Fibroblast of skin of left quadriceps (primary cell): ENCODE measurements at regions not wholly inside any gene's neighbourhood (a gene's known extent, or its start where the extent isn't known, plus 50 kb on each side); places are given as distances from the start of the nearest gene placed in this dataset.

ENCODE experiments used
- DNase-seq, 2 experiments: peaks; one replicate each; pipeline ENCODE4 v3.0.0-alpha.2; 2013; ENCODE audit warnings: low read depth in 2 of 2

GRCh38 chr22:22076932-22077703 is 94.5 kb upstream of the TOP3B start:
- peak in 1 of 2 experiments; percentile 1 for DNase-seq

DNA sequence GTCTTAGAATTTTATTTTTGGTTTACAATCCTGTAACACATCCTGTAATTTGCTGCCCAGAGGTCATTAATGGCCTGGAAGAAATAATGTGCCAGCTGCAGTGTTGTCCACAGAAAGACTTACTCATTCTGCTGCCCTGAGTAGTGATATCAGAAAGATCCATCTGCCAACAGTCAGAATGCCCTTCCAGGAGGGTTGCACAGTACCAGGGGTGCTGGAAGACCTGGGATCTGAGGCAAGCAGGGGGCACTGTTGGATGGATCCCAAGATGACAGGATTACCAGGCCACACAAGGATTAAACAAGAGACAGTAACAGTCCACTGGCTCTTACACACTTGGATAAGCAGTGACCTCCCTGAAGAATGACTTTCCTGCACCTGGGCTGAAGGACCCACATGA is 93.8 kb upstream of the TOP3B start:
- no peak for DNase-seq

DNA sequence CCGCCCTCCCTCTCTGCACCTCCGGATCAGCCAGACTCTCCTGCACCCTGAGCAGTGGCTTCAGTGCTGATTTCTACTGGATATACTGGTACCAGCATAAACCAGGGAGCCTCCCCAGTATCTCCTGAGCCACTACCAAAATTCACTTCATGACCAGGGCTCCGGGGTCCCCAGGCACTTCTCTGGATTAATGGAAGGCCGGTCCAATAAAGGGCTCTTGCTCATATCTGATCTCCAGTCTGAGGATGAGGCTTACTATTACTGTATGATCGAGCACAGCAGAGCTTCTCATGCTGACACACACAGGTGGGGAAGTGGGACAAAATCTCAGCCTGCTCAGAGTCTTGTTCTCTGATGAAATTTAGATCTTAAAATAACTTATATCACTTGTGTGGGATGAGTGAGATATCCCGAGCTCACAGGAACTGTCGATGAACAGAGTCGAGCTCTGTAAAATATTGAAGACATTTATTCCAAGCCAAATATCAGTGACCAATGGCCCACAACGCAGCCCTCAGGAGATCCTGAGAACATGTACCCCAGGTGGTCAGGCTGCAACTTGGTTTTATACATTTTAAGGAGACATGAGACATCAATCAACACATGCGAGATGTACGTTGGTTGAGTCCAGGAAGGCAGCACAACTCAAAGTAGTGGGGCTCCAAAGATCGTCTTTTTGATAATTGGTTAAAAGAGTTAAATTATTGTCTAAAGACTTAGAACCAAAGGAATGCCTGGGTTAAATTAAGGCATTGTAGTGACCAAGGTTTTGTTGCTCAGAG is 93.0 kb upstream of the TOP3B start:
- DNase-seq: no peak

DNA sequence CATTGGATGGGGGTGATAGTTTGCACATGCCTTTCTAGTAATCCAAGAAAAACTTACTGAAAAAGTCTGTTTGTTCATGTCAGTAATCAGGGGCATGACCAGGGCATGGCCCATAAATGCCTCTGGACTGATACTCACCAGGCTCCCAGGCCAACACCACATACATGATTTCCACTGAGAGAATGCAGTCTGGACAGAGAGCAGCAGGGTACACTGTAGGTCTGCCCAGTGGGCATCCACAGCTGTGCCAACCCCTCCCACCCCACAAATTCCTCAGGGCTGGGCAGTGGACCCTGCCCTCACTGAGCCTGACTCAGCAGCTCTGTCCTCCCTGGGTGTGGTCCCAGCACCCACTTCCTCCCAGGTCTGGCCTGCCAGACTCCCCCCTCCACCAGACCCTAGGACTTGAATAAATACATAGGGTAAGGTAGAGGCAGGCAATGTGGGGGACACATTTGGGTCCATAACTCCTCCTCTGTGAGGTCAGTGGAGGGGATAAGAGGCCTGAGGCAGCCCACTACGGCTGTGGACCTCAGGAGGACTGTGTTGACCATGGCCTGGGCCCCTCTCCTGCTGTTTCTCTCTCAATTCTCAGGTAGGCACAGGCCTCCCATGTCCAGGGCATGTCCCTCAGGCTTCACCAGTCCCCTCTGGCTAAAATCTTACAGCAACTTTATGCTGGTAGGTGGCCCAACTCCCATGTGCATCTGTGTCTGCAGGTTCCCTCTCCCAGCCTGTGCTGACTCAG is 92.2 kb upstream of the TOP3B start:
- no peak for DNase-seq

- no peak for DNase-seq
Measured at GRCh38 chr22:22073769-22074561, 91.4 kb upstream of the TOP3B start.

- no peak for DNase-seq
Measured at GRCh38 chr22:22072169-22072836, 89.7 kb upstream of the TOP3B start.

DNA sequence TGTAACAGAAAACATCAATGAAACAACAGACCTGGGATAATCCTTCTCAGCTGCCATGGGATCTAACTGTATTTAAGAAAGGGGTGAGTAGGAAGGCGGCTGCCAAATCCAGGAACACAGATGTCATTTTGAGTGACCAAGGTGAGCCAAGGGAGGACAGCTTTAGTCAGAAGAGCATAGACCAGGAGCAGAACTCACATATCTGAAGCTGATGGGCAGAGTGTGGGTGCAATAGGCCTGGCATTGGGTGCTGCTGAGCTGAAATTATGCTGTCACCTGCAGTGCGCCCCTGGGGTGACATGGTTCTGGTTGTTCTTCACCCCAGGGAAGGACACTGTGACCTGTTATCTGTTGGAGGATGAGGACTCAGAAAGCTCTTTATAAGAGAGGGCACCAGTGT is 88.9 kb upstream of the TOP3B start:
- no peak for DNase-seq

DNA sequence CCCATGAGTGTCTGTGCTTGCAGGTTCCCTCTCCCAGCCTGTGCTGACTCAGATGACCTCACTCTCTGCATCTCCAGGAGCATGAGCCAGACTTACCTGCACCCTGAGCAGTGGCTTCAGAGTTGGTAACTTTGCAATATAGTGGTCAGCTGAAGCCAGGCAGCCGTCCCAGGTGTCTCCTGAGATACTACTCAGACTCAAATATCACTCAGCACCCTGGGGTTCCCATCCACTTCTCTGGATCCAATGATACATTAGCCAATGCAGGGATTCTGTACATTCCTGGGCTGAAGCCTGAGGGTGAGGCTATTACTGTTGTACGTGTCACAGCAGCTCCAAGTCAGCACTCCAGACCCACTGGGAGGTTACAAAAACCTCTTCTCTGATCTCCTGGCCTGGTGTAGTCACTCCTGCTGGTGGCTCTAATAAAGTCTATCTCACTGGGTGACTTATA is 87.8 kb upstream of the TOP3B start:
- no peak for DNase-seq

DNA sequence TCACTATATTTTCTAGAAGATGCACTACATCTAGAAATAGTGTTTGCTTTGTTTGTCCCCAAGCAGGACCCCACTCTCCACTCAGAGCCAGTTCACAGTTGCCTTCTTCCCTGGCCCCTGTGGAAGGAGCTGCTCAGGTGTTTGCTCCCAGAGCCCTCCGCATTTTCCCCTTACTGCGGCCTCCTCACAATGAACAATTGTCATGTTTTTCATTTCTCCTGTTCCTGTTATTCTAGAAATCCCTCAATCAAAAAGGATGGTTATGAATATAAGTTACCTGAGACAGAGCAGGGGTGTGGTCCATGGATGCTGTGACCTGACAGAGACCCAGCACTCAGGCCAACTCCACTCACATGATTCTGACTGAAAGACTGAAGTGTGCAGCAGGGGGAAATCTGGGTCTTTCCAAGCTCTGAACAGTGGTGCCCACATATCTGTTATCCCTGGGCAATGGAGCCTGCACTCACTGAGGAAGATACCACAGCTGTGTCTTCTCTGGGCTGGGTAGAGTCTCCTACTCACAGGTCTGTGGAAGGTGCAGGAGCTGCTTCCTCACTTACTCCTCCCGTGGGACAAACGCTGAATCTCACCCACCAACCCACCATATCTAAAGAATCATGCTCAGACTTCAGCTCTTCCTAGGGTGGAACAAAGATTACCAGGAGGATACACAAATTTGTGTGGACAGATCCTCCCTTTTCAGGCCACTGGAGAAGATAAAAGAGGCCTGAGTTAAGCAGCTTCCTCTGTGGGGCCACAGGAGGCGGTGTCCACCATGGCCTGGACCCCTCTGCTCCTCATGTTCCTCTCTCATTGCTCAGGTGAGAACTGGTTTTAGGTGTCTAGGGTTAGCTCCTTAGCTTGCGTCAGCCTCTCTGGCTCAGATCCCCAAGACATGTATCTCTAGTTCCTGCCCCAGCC is 87.1 kb upstream of the TOP3B start:
- no peak for DNase-seq

DNA sequence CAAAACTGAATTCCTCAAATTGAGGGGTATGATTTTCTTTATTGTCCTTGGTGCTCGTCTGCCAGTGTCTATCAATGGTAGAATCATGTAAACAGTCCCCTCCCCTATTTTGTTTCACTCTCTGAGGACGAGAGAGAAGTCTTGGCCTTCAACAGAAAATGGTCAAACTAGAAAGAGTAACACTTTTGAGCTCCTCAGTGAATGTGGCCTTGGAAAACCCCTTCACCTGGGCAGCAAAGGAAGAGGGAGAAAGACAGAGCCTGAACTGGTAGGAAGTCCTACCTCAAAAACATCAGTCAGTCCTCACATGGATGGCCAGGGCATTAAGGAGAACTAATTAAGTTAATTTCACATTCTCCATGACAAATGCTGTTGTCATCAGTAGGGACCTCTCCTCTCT is 86.1 kb upstream of the TOP3B start:
- no peak for DNase-seq

DNA sequence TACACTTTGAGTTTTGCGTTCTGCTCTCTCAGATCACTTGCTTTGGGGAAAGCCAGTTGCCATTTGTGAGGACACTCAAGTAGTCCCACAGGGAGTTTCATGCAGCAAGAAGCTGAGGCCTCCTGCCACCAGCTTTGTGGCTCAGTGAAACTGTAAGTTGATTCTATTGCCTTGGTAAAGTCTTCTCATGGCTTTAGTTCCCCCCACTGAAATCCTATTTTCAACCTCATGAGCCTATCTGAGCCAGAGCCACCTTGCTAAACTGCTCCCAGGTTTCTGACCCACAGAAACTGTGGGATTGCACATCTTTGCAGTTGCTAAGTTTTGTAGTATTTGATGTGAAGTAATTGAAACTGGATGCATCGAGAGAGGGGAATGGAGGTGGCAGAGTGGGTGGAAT is 85.4 kb upstream of the TOP3B start:
- DNase-seq: no peak

DNA sequence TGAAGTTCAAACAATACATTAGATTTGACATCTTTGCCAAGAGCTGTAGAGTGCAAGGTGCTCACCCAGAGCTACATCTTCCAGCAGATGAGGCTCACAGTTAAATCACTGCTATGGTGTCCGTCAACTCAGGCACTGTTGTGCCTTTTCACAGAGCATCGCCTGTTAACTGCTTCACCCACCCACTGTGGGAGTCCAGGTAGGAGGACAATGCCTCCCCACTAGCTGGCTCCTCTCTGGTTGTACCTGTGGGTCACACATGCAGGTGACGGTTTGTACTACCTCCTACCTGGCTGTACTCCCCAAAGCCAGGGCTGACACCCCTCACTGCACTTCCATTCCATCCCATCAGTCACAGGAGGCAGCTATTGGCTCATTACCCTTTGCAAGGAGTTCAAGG is 84.6 kb upstream of the TOP3B start:
- no peak for DNase-seq

DNA sequence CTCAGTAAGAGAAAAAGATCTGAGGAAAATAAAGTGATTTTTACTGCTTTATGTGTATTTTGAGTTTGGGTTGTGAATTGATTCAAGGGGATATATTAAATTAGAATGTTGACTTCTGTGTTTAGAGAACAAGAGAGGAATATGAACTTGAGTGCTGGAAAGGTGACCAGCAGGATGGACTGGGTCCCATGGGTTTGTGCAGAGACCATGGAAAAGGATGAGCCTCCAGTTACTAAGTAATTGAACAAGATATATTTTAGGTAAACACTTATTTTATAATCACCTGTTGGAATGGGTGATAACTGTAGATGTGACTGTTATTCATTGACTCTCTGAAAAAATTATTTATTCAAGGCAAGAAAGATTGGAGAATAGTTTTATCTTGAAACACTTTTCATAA is 82.0 kb upstream of the TOP3B start:
- DNase-seq: no peak

DNA sequence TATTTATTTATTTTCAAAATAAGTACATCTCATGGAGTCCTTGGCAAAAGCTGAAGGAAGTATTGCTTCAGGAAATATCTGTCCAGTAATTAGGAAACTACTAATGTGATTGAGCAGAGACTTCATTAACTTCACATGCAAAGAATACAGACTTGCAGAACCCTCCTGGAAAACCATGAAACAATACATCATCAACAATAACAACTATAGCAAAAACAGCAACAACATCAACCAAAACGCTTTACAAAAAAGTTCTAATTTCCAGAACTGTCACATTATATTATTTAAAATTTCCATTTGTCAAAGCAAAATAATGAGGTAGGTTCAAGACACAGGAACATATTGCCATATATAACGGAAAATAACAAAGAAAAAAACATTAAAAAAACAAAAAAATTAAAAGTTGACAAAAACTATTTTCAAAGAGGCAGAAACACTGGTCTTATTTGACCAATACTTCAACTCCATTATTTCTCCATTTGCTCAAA is 79.8 kb upstream of the TOP3B start:
- no peak for DNase-seq

DNA sequence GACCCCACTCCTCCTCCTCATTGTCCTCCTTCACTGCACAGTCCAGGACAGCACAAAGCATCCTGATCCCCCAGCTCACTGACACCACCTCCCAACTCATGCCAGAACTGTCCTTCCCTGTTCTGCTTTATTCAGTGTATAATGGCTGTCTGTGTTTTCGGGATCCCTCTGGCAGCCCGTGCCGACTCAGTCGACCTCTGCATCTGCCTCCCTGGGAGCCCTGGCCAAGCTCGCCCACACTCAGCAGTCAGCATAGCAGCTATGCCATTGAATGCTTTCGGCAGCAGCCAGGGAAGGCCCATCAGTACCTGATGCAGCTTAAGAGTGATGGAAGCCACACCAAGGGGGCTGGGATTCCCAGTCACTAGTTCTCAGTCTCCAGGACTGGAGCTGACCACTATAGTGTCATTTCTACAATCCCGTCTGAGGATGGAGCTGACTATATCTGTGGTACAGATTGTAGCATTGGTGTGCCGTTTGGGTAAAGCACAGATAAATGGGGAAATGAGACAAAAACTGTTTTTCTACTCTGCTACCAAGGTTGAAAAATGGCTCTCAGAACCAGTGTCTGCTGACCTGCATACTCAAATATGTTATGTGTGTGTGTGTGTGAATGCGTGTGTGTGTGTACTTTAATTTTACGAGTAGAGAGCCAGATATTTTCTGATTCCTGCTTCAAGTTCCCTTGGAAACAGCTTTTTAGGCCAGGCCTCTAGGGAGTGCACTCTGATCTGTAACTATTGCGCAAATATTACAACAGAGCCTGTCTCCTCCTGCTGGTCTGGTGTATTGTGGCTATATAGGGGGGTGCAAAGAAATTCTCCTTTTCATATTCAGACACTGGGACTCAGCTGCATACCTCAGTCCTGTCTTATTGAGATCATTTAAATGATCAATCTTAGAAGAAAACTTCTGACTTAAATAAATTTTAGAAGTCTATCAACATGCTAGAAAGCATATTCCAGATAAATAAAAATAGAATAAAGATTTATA is 78.8 kb upstream of the TOP3B start:
- DNase-seq: peak; percentile 83 to 84

DNA sequence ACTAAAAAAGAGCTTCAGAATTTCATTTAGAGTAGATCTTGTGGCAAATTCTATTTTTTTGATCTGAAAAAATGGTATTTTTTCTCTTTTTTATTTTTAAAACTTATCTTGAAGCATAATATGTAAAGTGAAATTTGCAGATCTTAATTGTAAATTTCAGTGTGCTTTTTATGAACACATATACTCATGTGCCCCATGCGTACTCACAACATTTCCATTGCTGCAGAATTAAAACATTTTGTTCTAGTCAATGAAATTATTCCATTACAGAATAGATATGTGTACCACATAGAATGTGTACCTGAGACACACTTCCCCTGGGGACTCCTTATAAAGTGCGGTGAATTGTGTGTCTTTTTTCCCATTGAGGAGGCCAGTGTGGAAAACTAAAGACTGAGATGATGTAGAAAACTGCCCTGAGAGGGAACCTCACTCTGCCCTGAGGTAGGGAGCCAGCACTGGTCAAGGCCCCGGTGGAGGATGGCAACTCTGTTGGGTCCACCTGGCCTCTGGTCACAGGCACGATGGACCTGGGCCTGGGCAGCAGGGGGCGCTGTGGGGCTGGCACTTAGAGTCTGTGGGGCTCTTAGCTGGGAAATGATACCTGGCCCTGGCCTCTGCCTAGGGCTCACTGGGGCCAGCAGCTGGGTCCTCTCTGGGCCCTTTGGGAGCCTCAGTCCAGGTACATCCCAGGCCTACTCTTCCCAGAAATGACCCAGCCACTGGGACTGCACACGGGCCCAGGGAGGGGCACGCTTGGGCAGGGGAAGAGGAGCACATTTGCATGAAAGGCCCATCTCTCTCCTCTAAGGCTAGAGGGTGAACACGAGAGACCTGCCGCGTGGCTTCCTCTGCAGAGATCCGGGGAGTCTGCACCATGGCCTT is 77.9 kb upstream of the TOP3B start:
- peak in 1 of 2 experiments; percentile 1 for DNase-seq

DNA sequence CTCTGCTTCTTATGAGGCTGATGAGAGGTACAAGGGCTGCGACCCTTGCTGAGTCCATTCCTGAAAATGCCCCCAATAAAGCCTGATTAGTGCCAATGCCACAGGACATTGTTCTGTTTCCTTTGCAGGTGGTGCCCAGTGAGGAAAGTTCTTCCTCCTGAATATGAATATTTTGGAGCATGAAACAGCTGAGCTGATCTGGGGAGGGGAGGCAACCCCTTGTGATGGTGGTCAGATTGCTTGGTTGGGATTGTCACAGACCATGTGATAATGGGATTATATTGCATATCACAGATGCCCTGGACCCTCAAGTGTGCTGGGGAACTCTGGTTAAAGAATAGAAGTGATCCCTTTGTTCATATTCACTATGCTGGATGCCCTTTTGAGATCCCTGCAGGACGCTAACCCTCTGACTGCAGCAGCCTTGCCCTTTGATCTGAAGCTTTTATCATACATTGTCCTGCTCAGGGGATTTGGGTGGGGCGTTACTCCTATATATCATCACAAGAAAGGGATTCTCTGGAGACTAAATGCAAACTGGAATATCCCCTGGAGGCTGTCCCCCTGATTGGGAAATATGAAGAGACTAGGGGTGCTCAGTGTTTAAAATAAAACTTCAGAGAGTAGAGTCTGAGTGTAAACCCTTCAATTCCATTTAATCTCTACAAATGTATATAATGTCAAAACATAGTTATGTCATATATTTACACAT is 76.9 kb upstream of the TOP3B start:
- no peak for DNase-seq
